OCI-LY7 (cell line): ENCODE measurements at regions not wholly inside any gene's neighbourhood (a gene's known extent, or its start where the extent isn't known, plus 50 kb on each side); places are given as distances from the start of the nearest gene placed in this dataset.

ENCODE experiments used
- BruUV-seq: library from RNA; stranded (reverse); fragments of 400-500 nt; replicated peaks from 2 replicates; lab custom pipeline; 2021; lab: Mats Ljungman, UMichigan
- CTCF ChIA-PET: fragments of 300-600 bp; sonication (Branson Sonifier 250); formaldehyde crosslinking; loops from one replicate; lab custom pipeline; 2022; ENCODE audit warnings: antibody characterized with exemption; ENCODE audit not compliant: unreplicated experiment; lab: Charles Lee
- POLR2A ChIA-PET: fragments of 300-600 bp; sonication (Branson Sonifier 250); formaldehyde crosslinking; loops from one replicate; lab custom pipeline; 2022; ENCODE audit warnings: antibody characterized with exemption; lab: Charles Lee
- DNase-seq: peaks from one replicate; pipeline ENCODE4 v3.0.0-alpha.2; 2015; ENCODE audit warnings: low spot score
- H2AFZ ChIP-seq: fragments of 200-600 bp; sonication (generic), shearing (Covaris generic); 2 replicates; pipeline ENCODE4 v1.6.1; 2014; ENCODE audit warnings: mild to moderate bottlenecking, antibody characterized with exemption, low read length, moderate library complexity
- H3K27ac ChIP-seq: fragments of 200-600 bp; sonication (generic); 2 replicates; pipeline ENCODE4 v1.5.1; 2014; ENCODE audit warnings: mixed run types, low read depth, mild to moderate bottlenecking, moderate library complexity, low read length, inconsistent platforms; ENCODE audit not compliant: poor library complexity, severe bottlenecking
- H3K36me3 ChIP-seq: fragments of 200-600 bp; sonication (generic); 2 replicates; pipeline ENCODE4 v1.6.1; 2014; ENCODE audit warnings: mild to moderate bottlenecking, antibody characterized with exemption, low read length, moderate library complexity, mixed read lengths; ENCODE audit not compliant: insufficient read depth
- H3K4me1 ChIP-seq: fragments of 200-600 bp; sonication (generic); 2 replicates; pipeline ENCODE4 v1.5.1; 2014; ENCODE audit warnings: mild to moderate bottlenecking, low read length; ENCODE audit not compliant: insufficient read depth, poor library complexity, severe bottlenecking
- H3K4me2 ChIP-seq: fragments of 200-600 bp; sonication (generic); 2 replicates; pipeline ENCODE4 v1.6.1; 2014; ENCODE audit warnings: mild to moderate bottlenecking, low read length
- H3K4me3 ChIP-seq: fragments of 200-600 bp; sonication (generic); 2 replicates; pipeline ENCODE4 v1.5.1; 2014; ENCODE audit warnings: mild to moderate bottlenecking, low read depth, low read length; ENCODE audit not compliant: poor library complexity, severe bottlenecking
- H3K79me2 ChIP-seq: fragments of 200-600 bp; sonication (generic); 2 replicates; pipeline ENCODE4 v1.6.1; 2016; ENCODE audit warnings: low read depth, mild to moderate bottlenecking, low read length, moderate library complexity, mixed read lengths; ENCODE audit not compliant: insufficient read depth
- H3K9me2 ChIP-seq: fragments of 200-600 bp; sonication (generic); 2 replicates; pipeline ENCODE4 v1.6.1; 2016; ENCODE audit warnings: mild to moderate bottlenecking, low read length, mixed read lengths; ENCODE audit not compliant: insufficient read depth
- H3K9me3 ChIP-seq: fragments of 200-600 bp; sonication (generic); 2 replicates; pipeline ENCODE4 v1.6.1; 2014; ENCODE audit warnings: mild to moderate bottlenecking, mixed run types, low read length, mixed read lengths
- H4K20me1 ChIP-seq: fragments of 200-600 bp; sonication (generic); 2 replicates; pipeline ENCODE4 v1.6.1; 2014; ENCODE audit warnings: mild to moderate bottlenecking, antibody characterized with exemption, low read length, moderate library complexity, mixed read lengths; ENCODE audit not compliant: insufficient read depth
- CTCF ChIP-seq: fragments of 200-600 bp; sonication (generic); conservative IDR thresholded peaks from 2 replicates; pipeline ENCODE4 v1.5.1; 2014; ENCODE audit warnings: mild to moderate bottlenecking, antibody characterized with exemption, low read length, moderate library complexity, mixed read lengths
- EZH2phosphoT487 ChIP-seq: fragments of 200-600 bp; sonication (generic); IDR thresholded peaks from 2 replicates; pipeline ENCODE4 v1.6.1; 2018; ENCODE audit warnings: low read depth, borderline replicate concordance, mild to moderate bottlenecking, mixed run types, antibody characterized with exemption, low read length, moderate library complexity, mixed read lengths
- intact Hi-C: fragments of 100-400 bp; cut with micrococcal nuclease; formaldehyde crosslinking; loops from one replicate; pipeline ENCODE4 v1.10.0; 2022; ENCODE audit not compliant: unreplicated experiment

- Histone ChIP-seq H3K4me1 (no peaks in the 10 kb centered on the region), H4K20me1 (no peaks in the 10 kb centered on the region), H2AFZ (no peak overlapping the region), H3K27ac (no peak overlapping the region), H3K4me3 (no peak overlapping the region), H3K9me3 (no peaks in the 10 kb centered on the region), H3K9me2 (no peaks in the 10 kb centered on the region), H3K4me2 (no peak overlapping the region), H3K36me3 (no peaks in the 10 kb centered on the region), H3K79me2 (no peaks in the 10 kb centered on the region)
- TF ChIP-seq CTCF (no peak), EZH2phosphoT487 (no peak)
- BruUV-seq: no TSS peak
- ChIA-PET POLR2A (interaction anchor here (0.8 to 1.2 kb wide), 3 partner anchors 8 to 736 kb away, joined by 3 read pairs; no protein-coding TSS in a partner anchor), CTCF (no interaction called here)
- intact Hi-C loops: no loop called here
- DNase-seq: no peak
These were observed 477.7 kb upstream of the CADM1 start for GRCh38 chr11:115981814-115982471.

- CTCF ChIA-PET: no interaction called here
- H4K20me1 ChIP-seq: no peaks in the 10 kb centered on the region
- H3K9me3 ChIP-seq: no peaks in the 10 kb centered on the region
- no peak for TF ChIP-seq CTCF
- no peak for TF ChIP-seq EZH2phosphoT487
- BruUV-seq: no TSS peak
- intact Hi-C loops: no loop called here
- no peak for DNase-seq
- no peak overlapping the region for H3K27ac ChIP-seq
- POLR2A ChIA-PET: no interaction called here
- H3K79me2 ChIP-seq: no peaks in the 10 kb centered on the region
- H2AFZ ChIP-seq: no peak overlapping the region
- no peak overlapping the region for H3K4me2 ChIP-seq
- no peaks in the 10 kb centered on the region for H3K36me3 ChIP-seq
- no peaks in the 10 kb centered on the region for H3K9me2 ChIP-seq
- no peaks in the 10 kb centered on the region for H3K4me1 ChIP-seq
- H3K4me3 ChIP-seq: no peak overlapping the region
These were observed 476.9 kb upstream of the CADM1 start for GRCh38 chr11:115981104-115981481.

GRCh38 chr11:115980337-115981103 lies 476.3 kb upstream of the CADM1 start:
- Histone ChIP-seq H3K9me2 (no peaks in the 10 kb centered on the region), H2AFZ (no peak overlapping the region), H3K27ac (no peak overlapping the region), H3K36me3 (no peaks in the 10 kb centered on the region), H3K79me2 (no peaks in the 10 kb centered on the region), H3K9me3 (no peaks in the 10 kb centered on the region), H4K20me1 (no peaks in the 10 kb centered on the region), H3K4me1 (no peaks in the 10 kb centered on the region), H3K4me3 (no peak overlapping the region), H3K4me2 (no peak overlapping the region)
- no TSS peak for BruUV-seq
- intact Hi-C loops: no loop called here
- ChIA-PET CTCF (no interaction called here), POLR2A (no interaction called here)
- no peak for TF ChIP-seq EZH2phosphoT487
- no peak for TF ChIP-seq CTCF
- no peak for DNase-seq
